A549 (cell line): ENCODE measurements at regions not wholly inside any gene's neighbourhood (a gene's known extent, or its start where the extent isn't known, plus 50 kb on each side); places are given as distances from the start of the nearest gene placed in this dataset.
A peak's percentile ranks its signal among the peaks of the same experiment; 100 is the strongest.

Experiments used
- ATAC-seq, 2 experiments: fragments of 200-7000 bp in 1 of 2; fragments of >200 bp in 1 of 2; cut with Nextera tagmentation in 1 of 2; cut with Tn5 transposase in 1 of 2; 3 replicates each; pipeline versions ENCODE4 v1.8.0 to v1.9.1; 2018 to 2020; ENCODE audit warnings: mild to moderate bottlenecking in 1 of 2, moderate library complexity in 1 of 2
- CTCF ChIA-PET: fragments of 300-600 bp; sonication (Branson Sonifier 250); formaldehyde crosslinking; extraction: SDS; loops from one replicate; lab custom pipeline; 2021; ENCODE audit warnings: antibody characterized with exemption, inconsistent platforms; lab: Yijun Ruan, JAX
- POLR2A ChIA-PET: fragments of 350-600 bp; formaldehyde crosslinking; extraction: SDS; loops from one replicate; lab custom pipeline; 2021; ENCODE audit warnings: antibody characterized with exemption, inconsistent platforms; lab: Yijun Ruan, JAX
- DNase-seq, 2 experiments: peaks; one replicate each; pipeline versions ENCODE4 v3.0.0 to v3.0.0-alpha.2; 2011 to 2016; ENCODE audit warnings: low read depth in 1 of 2, low spot score in 1 of 2
- FAIRE-seq: peaks from 2 replicates; lab custom pipeline; 2011; peaks lifted over from hg19 to GRCh38; lab: Jason Lieb, UNC
- H3K27ac ChIP-seq, 2 experiments: fragments of >200 bp; sonication (Bioruptor Twin); formaldehyde crosslinking; 3 replicates each; pipeline ENCODE4 v1.5.1; 2016 to 2017
- H3K4me1 ChIP-seq: fragments of >200 bp; sonication (Bioruptor Twin); formaldehyde crosslinking; 3 replicates; pipeline ENCODE4 v1.6.1; 2016
- H3K4me2 ChIP-seq: fragments of >200 bp; sonication (Bioruptor Twin); formaldehyde crosslinking; 3 replicates; pipeline ENCODE4 v1.6.1; 2016
- H3K4me3 ChIP-seq: fragments of >200 bp; sonication (Bioruptor Twin); formaldehyde crosslinking; 3 replicates; pipeline ENCODE4 v1.5.1; 2016
- H3K9me3 ChIP-seq: fragments of >200 bp; sonication (Bioruptor Twin); formaldehyde crosslinking; 3 replicates; pipeline ENCODE4 v1.6.1; 2016
- BCL3 ChIP-seq: fragments of >200 bp; sonication (Bioruptor Twin); formaldehyde crosslinking; IDR thresholded peaks from 3 replicates; pipeline ENCODE4 v1.6.1; 2016
- BHLHE40 ChIP-seq: IDR thresholded peaks from 2 replicates; pipeline ENCODE4 v1.6.1; 2012; ENCODE audit warnings: low read depth, low read length, inconsistent platforms
- CBX8 ChIP-seq: fragments of 200-600 bp; sonication (generic); IDR thresholded peaks from 2 replicates; pipeline ENCODE4 v1.6.1; 2016
- CHD2 ChIP-seq: fragments of 150-350 bp; IDR thresholded peaks from 2 replicates; pipeline ENCODE4 v1.6.1; 2014; ENCODE audit warnings: low read length; ENCODE audit not compliant: partially characterized antibody
- CHD4 ChIP-seq: fragments of 200-600 bp; sonication (generic); IDR thresholded peaks from 2 replicates; pipeline ENCODE4 v1.6.1; 2016; ENCODE audit warnings: antibody characterized with exemption, mild to moderate bottlenecking, borderline replicate concordance
- EHF ChIP-seq: fragments of 250-450 bp; sonication (Bioruptor Pico); IDR thresholded peaks from 2 replicates; pipeline ENCODE4 v1.5.0; 2020; ENCODE audit warnings: mild to moderate bottlenecking
- FOSB ChIP-seq: fragments of 250-450 bp; sonication (Bioruptor Pico); IDR thresholded peaks from 2 replicates; pipeline ENCODE4 v1.5.0; 2020; ENCODE audit warnings: mild to moderate bottlenecking, moderate library complexity
- FOSL2 ChIP-seq, 2 experiments: fragments of 450-650 bp in 1 of 2; fragments of >200 bp in 1 of 2; sonication (Bioruptor Twin) in 1 of 2; formaldehyde crosslinking; IDR thresholded peaks; 2 replicates each; pipeline versions ENCODE4 v1.5.0 to v1.6.1; 2016 to 2020; ENCODE audit warnings: mild to moderate bottlenecking in 1 of 2, moderate library complexity in 1 of 2
- HOXB13 ChIP-seq: fragments of 250-450 bp; sonication (Bioruptor Pico); IDR thresholded peaks from 2 replicates; pipeline ENCODE4 v1.5.0; 2020; ENCODE audit warnings: low read depth, mild to moderate bottlenecking, moderate library complexity
- HOXB5 ChIP-seq: fragments of 250-450 bp; sonication (Bioruptor Pico); IDR thresholded peaks from 2 replicates; pipeline ENCODE4 v1.5.0; 2020; ENCODE audit warnings: mild to moderate bottlenecking, moderate library complexity
- JUN ChIP-seq, 2 experiments: fragments of >200 bp; sonication (Bioruptor Twin); formaldehyde crosslinking; IDR thresholded peaks; 2 replicates in 1 of 2; 3 replicates in 1 of 2; pipeline ENCODE4 v1.6.1; 2016 to 2017
- JUNB ChIP-seq: fragments of >200 bp; sonication (Bioruptor Twin); formaldehyde crosslinking; IDR thresholded peaks from 2 replicates; pipeline ENCODE4 v1.6.1; 2016
- KDM1A ChIP-seq: fragments of 200-600 bp; sonication (generic); IDR thresholded peaks from 2 replicates; pipeline ENCODE4 v1.6.1; 2016; ENCODE audit warnings: low read depth, mild to moderate bottlenecking
- NFE2L2 ChIP-seq: fragments of 150-350 bp; conservative IDR thresholded peaks from 2 replicates; pipeline ENCODE4 v1.6.1; 2014; ENCODE audit warnings: low read length
- NR3C1 ChIP-seq: fragments of >200 bp; sonication (Bioruptor Twin); formaldehyde crosslinking; IDR thresholded peaks from 3 replicates; pipeline ENCODE4 v1.6.1; 2017
- PHF8 ChIP-seq: fragments of 200-600 bp; sonication (generic); IDR thresholded peaks from 2 replicates; pipeline ENCODE4 v1.6.1; 2016; ENCODE audit warnings: low read depth, mild to moderate bottlenecking, antibody characterized with exemption, moderate library complexity, borderline replicate concordance
- POLR2A ChIP-seq: IDR thresholded peaks from 2 replicates; pipeline ENCODE4 v1.6.1; 2012; ENCODE audit warnings: mild to moderate bottlenecking, low read length
- RCOR1 ChIP-seq: fragments of 150-350 bp; IDR thresholded peaks from 2 replicates; pipeline ENCODE4 v1.6.1; 2014; ENCODE audit warnings: antibody characterized with exemption, low read length, low read depth
- RFX5 ChIP-seq: fragments of 450-650 bp; IDR thresholded peaks from 2 replicates; pipeline ENCODE4 v1.7.1; 2014; ENCODE audit warnings: antibody characterized with exemption, mild to moderate bottlenecking, moderate library complexity
- SREBF2 ChIP-seq: fragments of 450-650 bp; IDR thresholded peaks from 2 replicates; pipeline ENCODE4 v1.6.1; 2014; ENCODE audit warnings: mild to moderate bottlenecking, moderate library complexity
- ZNF302 ChIP-seq: fragments of 250-450 bp; sonication (Bioruptor Pico); IDR thresholded peaks from 2 replicates; pipeline ENCODE4 v1.9.0; 2021; ENCODE audit warnings: inconsistent platforms, mild to moderate bottlenecking, moderate library complexity
- WGBS: methylation state at CpG from one replicate; pipeline ENCODE4 v1.1.6; 2017; ENCODE audit errors: missing lambda C conversion rate; 5-methylcytosine and 5-hydroxymethylcytosine counted together
- TF ChIP-seq, protein P1 (sequence below): fragments of 450-650 bp; IDR thresholded peaks from 2 replicates; pipeline ENCODE4 v1.6.1; 2014; ENCODE audit warnings: antibody characterized with exemption
- TF ChIP-seq, protein P2 (sequence below): fragments of 250-450 bp; sonication (Bioruptor Pico); IDR thresholded peaks from 2 replicates; pipeline ENCODE4 v1.5.0; 2020; ENCODE audit warnings: low read depth, mild to moderate bottlenecking, moderate library complexity
- TF ChIP-seq, protein P3 (sequence below): fragments of 200-600 bp; sonication (generic); IDR thresholded peaks from 2 replicates; pipeline ENCODE4 v1.6.1; 2016; ENCODE audit warnings: antibody characterized with exemption, mild to moderate bottlenecking, moderate library complexity

GRCh38 chr10:29098423-29098822 lies 190.4 kb upstream of the LYZL1 start:
- no peak for DNase-seq
- POLR2A ChIA-PET = no interaction called here
- no peak overlapping the region for H3K4me2 ChIP-seq
- TF ChIP-seq SREBF2 = no peak
- 0 out of 2 replicates have a peak, but pooled peaks have one; percentile 66 for TF ChIP-seq CHD4
- TF ChIP-seq KDM1A = peak; percentile 43; the same call in 1 of the 2 replicates
- TF ChIP-seq, all 56 proteins: peak for 2
- no peak overlapping the region for H3K4me3 ChIP-seq
- no peak overlapping the region for H3K27ac ChIP-seq
- CTCF ChIA-PET = interaction anchor here (1.2 kb wide), 1 partner anchor 435 kb away, joined by 3 read pairs; no protein-coding TSS in a partner anchor
- H3K9me3 ChIP-seq = peaks cover 8% of the 10 kb centered on the region
- 9% methylated on average over 1 of the region's 1 CpG for WGBS
- peaks cover 3% of the 10 kb centered on the region; the same call in 1 of the 3 replicates for H3K4me1 ChIP-seq
- FAIRE-seq (no peak), ATAC-seq (no peak)

DNA sequence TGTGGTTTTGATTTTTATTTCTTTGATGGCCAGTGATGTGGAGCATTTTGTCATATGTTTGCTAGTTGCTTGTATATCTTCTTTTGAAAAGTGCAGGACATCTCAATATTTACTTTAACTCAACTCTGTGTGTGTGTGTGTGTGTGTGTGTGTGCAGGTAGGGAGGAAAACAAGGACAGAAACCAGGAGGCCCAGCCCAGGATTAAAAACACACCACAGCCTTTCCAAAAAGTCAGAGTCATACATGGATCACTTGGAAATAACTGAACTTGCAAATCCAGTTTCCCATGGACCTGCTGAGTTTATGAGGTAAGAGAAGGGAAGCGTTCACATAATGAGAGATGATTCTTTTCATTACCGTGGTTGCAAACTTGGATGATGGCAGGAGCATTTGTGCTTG lies 189.9 kb upstream of the LYZL1 start:
- ChIA-PET CTCF (interaction anchor here (1.2 kb wide), 1 partner anchor 436 kb away, joined by 3 read pairs; no protein-coding TSS in a partner anchor), POLR2A (no interaction called here)
- ATAC-seq (no peak), FAIRE-seq (no peak), DNase-seq (no peak)
- TF ChIP-seq SREBF2 (no peak), ZNF302 (no peak), RCOR1 (no peak), JUNB (no peak), POLR2A (no peak), PHF8 (no peak), NR3C1 (no peak), HOXB13 (no peak), EHF (CRISPR knock-in tag) (no peak)
- H3K4me1 ChIP-seq = peaks cover 4% of the 10 kb centered on the region; the same call in 2 of the 3 replicates
- H3K27ac ChIP-seq = no peak overlapping the region
- no peak overlapping the region for H3K4me2 ChIP-seq
- peaks cover 13% of the 10 kb centered on the region for H3K9me3 ChIP-seq
- WGBS = 43% methylated on average over 2 of the region's 2 CpGs
- no peak overlapping the region for H3K4me3 ChIP-seq

- DNase-seq = no peak
- no peak overlapping the region for H3K4me2 ChIP-seq
- H3K9me3 ChIP-seq = peaks cover 14% of the 10 kb centered on the region
- no peak overlapping the region for H3K4me3 ChIP-seq
- POLR2A ChIA-PET = no interaction called here
- TF ChIP-seq FOSB (CRISPR knock-in tag) (no peak), NFE2L2 (no peak), CHD2 (no peak), RFX5 (no peak), HOXB5 (CRISPR knock-in tag) (no peak), POLR2A (no peak)
- TF ChIP-seq, protein P1, sequence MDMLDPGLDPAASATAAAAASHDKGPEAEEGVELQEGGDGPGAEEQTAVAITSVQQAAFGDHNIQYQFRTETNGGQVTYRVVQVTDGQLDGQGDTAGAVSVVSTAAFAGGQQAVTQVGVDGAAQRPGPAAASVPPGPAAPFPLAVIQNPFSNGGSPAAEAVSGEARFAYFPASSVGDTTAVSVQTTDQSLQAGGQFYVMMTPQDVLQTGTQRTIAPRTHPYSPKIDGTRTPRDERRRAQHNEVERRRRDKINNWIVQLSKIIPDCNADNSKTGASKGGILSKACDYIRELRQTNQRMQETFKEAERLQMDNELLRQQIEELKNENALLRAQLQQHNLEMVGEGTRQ = no peak
- TF ChIP-seq, protein P2, sequence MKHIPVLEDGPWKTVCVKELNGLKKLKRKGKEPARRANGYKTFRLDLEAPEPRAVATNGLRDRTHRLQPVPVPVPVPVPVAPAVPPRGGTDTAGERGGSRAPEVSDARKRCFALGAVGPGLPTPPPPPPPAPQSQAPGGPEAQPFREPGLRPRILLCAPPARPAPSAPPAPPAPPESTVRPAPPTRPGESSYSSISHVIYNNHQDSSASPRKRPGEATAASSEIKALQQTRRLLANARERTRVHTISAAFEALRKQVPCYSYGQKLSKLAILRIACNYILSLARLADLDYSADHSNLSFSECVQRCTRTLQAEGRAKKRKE (CRISPR knock-in tag) = no peak
- TF ChIP-seq, all 56 proteins: peak for 0
- H3K27ac ChIP-seq = no peak overlapping the region
- CTCF ChIA-PET = no interaction called here
- no peak for FAIRE-seq
- WGBS = 94% methylated on average over 5 of the region's 5 CpGs
- no peak for ATAC-seq
- peaks cover 8% of the 10 kb centered on the region for H3K4me1 ChIP-seq
Observed at GRCh38 chr10:29099415-29099814, 189.5 kb upstream of the LYZL1 start.

DNA sequence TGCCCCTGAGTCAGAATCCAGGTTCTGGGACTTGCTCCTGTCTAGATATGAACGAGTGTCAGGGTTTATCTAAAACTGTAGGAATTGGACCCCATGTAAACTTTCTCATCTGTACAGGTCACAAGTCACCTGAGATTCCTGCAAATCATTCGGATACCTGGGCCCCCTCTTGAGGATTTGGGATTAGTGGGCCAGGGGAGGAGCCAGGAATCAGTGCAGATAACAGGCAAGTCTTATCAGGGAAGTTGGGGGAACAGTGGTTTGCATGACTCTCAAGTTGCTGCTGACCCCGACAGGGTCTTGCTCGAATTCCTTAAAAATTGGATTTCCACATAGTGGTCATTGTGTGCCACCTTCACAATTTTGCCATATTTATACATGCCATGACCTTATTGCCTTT lies 188.4 kb upstream of the LYZL1 start:
- H3K9me3 ChIP-seq = peaks cover 14% of the 10 kb centered on the region
- 78% methylated on average over 4 of the region's 4 CpGs for WGBS
- ChIA-PET CTCF (interaction anchor here (1.3 kb wide), 1 partner anchor 424 kb away, joined by 3 read pairs; no protein-coding TSS in a partner anchor), POLR2A (interaction anchor here (0.5 kb wide), 1 partner anchor 206 kb away, joined by 3 read pairs; no protein-coding TSS in a partner anchor)
- DNase-seq = no peak
- H3K4me1 ChIP-seq = peaks cover 19% of the 10 kb centered on the region
- H3K4me3 ChIP-seq = no peak overlapping the region
- peak overlapping the region in 1 of 2 experiments; percentile 44; a peak in 2 of 6 replicates for H3K27ac ChIP-seq
- TF ChIP-seq BCL3 (no peak), CBX8 (no peak), JUN (IDR thresholded peaks at IDR 0.05) (no peak), BHLHE40 (no peak), FOSL2 (IDR thresholded peaks at IDR 0.05) (no peak), FOSL2 (CRISPR knock-in tag; IDR thresholded peaks at IDR 0.05) (no peak)
- TF ChIP-seq, protein P3, sequence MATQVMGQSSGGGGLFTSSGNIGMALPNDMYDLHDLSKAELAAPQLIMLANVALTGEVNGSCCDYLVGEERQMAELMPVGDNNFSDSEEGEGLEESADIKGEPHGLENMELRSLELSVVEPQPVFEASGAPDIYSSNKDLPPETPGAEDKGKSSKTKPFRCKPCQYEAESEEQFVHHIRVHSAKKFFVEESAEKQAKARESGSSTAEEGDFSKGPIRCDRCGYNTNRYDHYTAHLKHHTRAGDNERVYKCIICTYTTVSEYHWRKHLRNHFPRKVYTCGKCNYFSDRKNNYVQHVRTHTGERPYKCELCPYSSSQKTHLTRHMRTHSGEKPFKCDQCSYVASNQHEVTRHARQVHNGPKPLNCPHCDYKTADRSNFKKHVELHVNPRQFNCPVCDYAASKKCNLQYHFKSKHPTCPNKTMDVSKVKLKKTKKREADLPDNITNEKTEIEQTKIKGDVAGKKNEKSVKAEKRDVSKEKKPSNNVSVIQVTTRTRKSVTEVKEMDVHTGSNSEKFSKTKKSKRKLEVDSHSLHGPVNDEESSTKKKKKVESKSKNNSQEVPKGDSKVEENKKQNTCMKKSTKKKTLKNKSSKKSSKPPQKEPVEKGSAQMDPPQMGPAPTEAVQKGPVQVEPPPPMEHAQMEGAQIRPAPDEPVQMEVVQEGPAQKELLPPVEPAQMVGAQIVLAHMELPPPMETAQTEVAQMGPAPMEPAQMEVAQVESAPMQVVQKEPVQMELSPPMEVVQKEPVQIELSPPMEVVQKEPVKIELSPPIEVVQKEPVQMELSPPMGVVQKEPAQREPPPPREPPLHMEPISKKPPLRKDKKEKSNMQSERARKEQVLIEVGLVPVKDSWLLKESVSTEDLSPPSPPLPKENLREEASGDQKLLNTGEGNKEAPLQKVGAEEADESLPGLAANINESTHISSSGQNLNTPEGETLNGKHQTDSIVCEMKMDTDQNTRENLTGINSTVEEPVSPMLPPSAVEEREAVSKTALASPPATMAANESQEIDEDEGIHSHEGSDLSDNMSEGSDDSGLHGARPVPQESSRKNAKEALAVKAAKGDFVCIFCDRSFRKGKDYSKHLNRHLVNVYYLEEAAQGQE = no peak
- no peak overlapping the region for H3K4me2 ChIP-seq
- FAIRE-seq = no peak
- ATAC-seq = no peak
